ENCODE measurements at regions not wholly inside any gene's neighbourhood (a gene's known extent, or its start where the extent isn't known, plus 50 kb on each side); places are given as distances from the start of the nearest gene placed in this dataset.

- Mint-ChIP-seq H3K27me3 (peaks cover 7% of the 10 kb centered on the region), H3K4me3 (peak overlapping the region; percentile 91), H3K27ac (peak overlapping the region; percentile 75), H3K4me1 (ENCODE audit: low read depth) (peaks cover 26% of the 10 kb centered on the region), H3K9me3 (no peaks in the 10 kb centered on the region), H3K36me3 (ENCODE audit: low read depth) (no peaks in the 10 kb centered on the region)
Observed at GRCh38 chr3:107240183-107241091, 136.8 kb upstream of the CCDC54 start.

GRCh38 chr3:107241217-107241616 is 136.0 kb upstream of the CCDC54 start:
- Mint-ChIP-seq H3K9me3 (no peaks in the 10 kb centered on the region), H3K27ac (peak overlapping the region; percentile 75), H3K27me3 (peaks cover 4% of the 10 kb centered on the region), H3K36me3 (ENCODE audit: low read depth) (no peaks in the 10 kb centered on the region), H3K4me3 (peak overlapping the region; percentile 91), H3K4me1 (ENCODE audit: low read depth) (peaks cover 19% of the 10 kb centered on the region)

GRCh38 chr3:107242579-107242978 is 134.7 kb upstream of the CCDC54 start:
- Mint-ChIP-seq H3K27me3 (peaks cover 4% of the 10 kb centered on the region), H3K9me3 (no peaks in the 10 kb centered on the region), H3K4me3 (peak overlapping the region; percentile 24), H3K36me3 (ENCODE audit: low read depth) (no peaks in the 10 kb centered on the region), H3K27ac (no peak overlapping the region), H3K4me1 (ENCODE audit: low read depth) (peaks cover 18% of the 10 kb centered on the region)

- peaks cover 6% of the 10 kb centered on the region for H3K4me1 Mint-ChIP-seq (ENCODE audit: low read depth)
- no peaks in the 10 kb centered on the region for H3K9me3 Mint-ChIP-seq
- H3K4me3 Mint-ChIP-seq = no peak overlapping the region
- H3K27ac Mint-ChIP-seq = no peak overlapping the region
- no peaks in the 10 kb centered on the region for H3K36me3 Mint-ChIP-seq (ENCODE audit: low read depth)
- H3K27me3 Mint-ChIP-seq = peaks cover 4% of the 10 kb centered on the region
Observed at GRCh38 chr3:107247116-107247515, 130.1 kb upstream of the CCDC54 start.

GRCh38 chr3:107249132-107249531 is 128.1 kb upstream of the CCDC54 start:
- H3K27ac Mint-ChIP-seq = no peak overlapping the region
- H3K4me3 Mint-ChIP-seq = no peak overlapping the region
- H3K4me1 Mint-ChIP-seq (ENCODE audit: low read depth) = no peaks in the 10 kb centered on the region
- H3K9me3 Mint-ChIP-seq = no peaks in the 10 kb centered on the region
- no peaks in the 10 kb centered on the region for H3K27me3 Mint-ChIP-seq
- H3K36me3 Mint-ChIP-seq (ENCODE audit: low read depth) = no peaks in the 10 kb centered on the region

GRCh38 chr3:107250221-107250620 is 127.0 kb upstream of the CCDC54 start:
- Mint-ChIP-seq H3K27me3 (no peaks in the 10 kb centered on the region), H3K4me1 (ENCODE audit: low read depth) (no peaks in the 10 kb centered on the region)

GRCh38 chr3:107251819-107252218 is 125.4 kb upstream of the CCDC54 start:
- H3K4me3 Mint-ChIP-seq = no peak overlapping the region
- H3K9me3 Mint-ChIP-seq = no peaks in the 10 kb centered on the region
- H3K27ac Mint-ChIP-seq = no peak overlapping the region
- no peaks in the 10 kb centered on the region for H3K4me1 Mint-ChIP-seq (ENCODE audit: low read depth)
- H3K36me3 Mint-ChIP-seq (ENCODE audit: low read depth) = no peaks in the 10 kb centered on the region
- H3K27me3 Mint-ChIP-seq = peaks cover under 1% of the 10 kb centered on the region

More at GRCh38 chr3:107250221-107250620, 127.0 kb upstream of the CCDC54 start:
- Mint-ChIP-seq H3K9me3 (no peaks in the 10 kb centered on the region), H3K36me3 (ENCODE audit: low read depth) (no peaks in the 10 kb centered on the region), H3K4me3 (no peak overlapping the region), H3K27ac (no peak overlapping the region)

- H3K27ac Mint-ChIP-seq = no peak overlapping the region
- no peaks in the 10 kb centered on the region for H3K4me1 Mint-ChIP-seq (ENCODE audit: low read depth)
- H3K36me3 Mint-ChIP-seq (ENCODE audit: low read depth) = no peaks in the 10 kb centered on the region
- H3K9me3 Mint-ChIP-seq = no peaks in the 10 kb centered on the region
- peaks cover 17% of the 10 kb centered on the region for H3K27me3 Mint-ChIP-seq
- no peak overlapping the region for H3K4me3 Mint-ChIP-seq
Observed at GRCh38 chr3:107256963-107257362, 120.3 kb upstream of the CCDC54 start.

- H3K27me3 Mint-ChIP-seq = peaks cover 17% of the 10 kb centered on the region
- no peak overlapping the region for H3K27ac Mint-ChIP-seq
- H3K4me1 Mint-ChIP-seq (ENCODE audit: low read depth) = peaks cover 2% of the 10 kb centered on the region
- H3K4me3 Mint-ChIP-seq = no peak overlapping the region
- H3K36me3 Mint-ChIP-seq (ENCODE audit: low read depth) = no peaks in the 10 kb centered on the region
- H3K9me3 Mint-ChIP-seq = no peaks in the 10 kb centered on the region
Observed at GRCh38 chr3:107258300-107258699, 118.9 kb upstream of the CCDC54 start.

- H3K27me3 Mint-ChIP-seq = peaks cover 17% of the 10 kb centered on the region
- no peaks in the 10 kb centered on the region for H3K9me3 Mint-ChIP-seq
- no peaks in the 10 kb centered on the region for H3K36me3 Mint-ChIP-seq (ENCODE audit: low read depth)
- H3K4me1 Mint-ChIP-seq (ENCODE audit: low read depth) = peaks cover 5% of the 10 kb centered on the region
- H3K27ac Mint-ChIP-seq = no peak overlapping the region
- no peak overlapping the region for H3K4me3 Mint-ChIP-seq
Observed at GRCh38 chr3:107260207-107260606, 117.0 kb upstream of the CCDC54 start.

- no peak overlapping the region for H3K4me3 Mint-ChIP-seq
- no peaks in the 10 kb centered on the region for H3K36me3 Mint-ChIP-seq (ENCODE audit: low read depth)
- no peak overlapping the region for H3K27ac Mint-ChIP-seq
- H3K27me3 Mint-ChIP-seq = peaks cover 5% of the 10 kb centered on the region
- no peaks in the 10 kb centered on the region for H3K9me3 Mint-ChIP-seq
- H3K4me1 Mint-ChIP-seq (ENCODE audit: low read depth) = peaks cover 5% of the 10 kb centered on the region
Observed at GRCh38 chr3:107263269-107264021, 113.8 kb upstream of the CCDC54 start.

- Mint-ChIP-seq H3K9me3 (no peaks in the 10 kb centered on the region), H3K27ac (no peak overlapping the region), H3K4me1 (ENCODE audit: low read depth) (peaks cover 5% of the 10 kb centered on the region), H3K27me3 (no peaks in the 10 kb centered on the region), H3K4me3 (no peak overlapping the region), H3K36me3 (ENCODE audit: low read depth) (no peaks in the 10 kb centered on the region)
Observed at GRCh38 chr3:107264888-107265287, 112.4 kb upstream of the CCDC54 start.

GRCh38 chr3:107265526-107265925 is 111.7 kb upstream of the CCDC54 start:
- no peaks in the 10 kb centered on the region for H3K9me3 Mint-ChIP-seq
- H3K36me3 Mint-ChIP-seq (ENCODE audit: low read depth) = no peaks in the 10 kb centered on the region
- H3K4me3 Mint-ChIP-seq = no peak overlapping the region
- H3K27me3 Mint-ChIP-seq = no peaks in the 10 kb centered on the region
- no peak overlapping the region for H3K27ac Mint-ChIP-seq
- H3K4me1 Mint-ChIP-seq (ENCODE audit: low read depth) = peaks cover 5% of the 10 kb centered on the region

- peaks cover 5% of the 10 kb centered on the region for H3K27me3 Mint-ChIP-seq
- H3K4me1 Mint-ChIP-seq (ENCODE audit: low read depth) = peaks cover 2% of the 10 kb centered on the region
- no peaks in the 10 kb centered on the region for H3K36me3 Mint-ChIP-seq (ENCODE audit: low read depth)
- no peak overlapping the region for H3K27ac Mint-ChIP-seq
- H3K9me3 Mint-ChIP-seq = no peaks in the 10 kb centered on the region
- H3K4me3 Mint-ChIP-seq = no peak overlapping the region
Observed at GRCh38 chr3:107268469-107268868, 108.8 kb upstream of the CCDC54 start.

GRCh38 chr3:107269136-107269535 is 108.1 kb upstream of the CCDC54 start:
- Mint-ChIP-seq H3K36me3 (ENCODE audit: low read depth) (no peaks in the 10 kb centered on the region), H3K27ac (no peak overlapping the region)

More at GRCh38 chr3:107269136-107269535, 108.1 kb upstream of the CCDC54 start:
- Mint-ChIP-seq H3K4me1 (ENCODE audit: low read depth) (no peaks in the 10 kb centered on the region), H3K27me3 (peaks cover 5% of the 10 kb centered on the region), H3K4me3 (no peak overlapping the region), H3K9me3 (no peaks in the 10 kb centered on the region)
